Panc1 (cell line): ENCODE measurements at regions not wholly inside any gene's neighbourhood (a gene's known extent, or its start where the extent isn't known, plus 50 kb on each side); places are given as distances from the start of the nearest gene placed in this dataset.

Experiments used
- ATAC-seq: fragments of 200-7000 bp; cut with Tn5 transposase; 2 replicates; pipeline ENCODE4 v1.9.1; 2020; ENCODE audit warnings: mild to moderate bottlenecking, moderate library complexity
- BruUV-seq: library from RNA; stranded (reverse); fragments of 400-500 nt; replicated peaks from 2 replicates; lab custom pipeline; 2021; lab: Mats Ljungman, UMichigan
- CTCF ChIA-PET: fragments of 300-600 bp; sonication (Branson Sonifier 250); formaldehyde crosslinking; loops from one replicate; lab custom pipeline; 2022; ENCODE audit warnings: antibody characterized with exemption; lab: Charles Lee
- POLR2A ChIA-PET: fragments of 300-600 bp; sonication (Branson Sonifier 250); formaldehyde crosslinking; loops from one replicate; lab custom pipeline; 2022; ENCODE audit warnings: antibody characterized with exemption; lab: Charles Lee
- DNase-seq: peaks from one replicate; pipeline ENCODE4 v3.0.0-alpha.2; 2010; ENCODE audit warnings: low read depth, low spot score
- H3K27ac ChIP-seq: 2 replicates; pipeline ENCODE4 v1.5.1; 2011; ENCODE audit warnings: mild to moderate bottlenecking, low read length, inconsistent platforms
- H3K27me3 ChIP-seq: fragments of 200-500 bp; sonication (Bioruptor generic); 2 replicates; pipeline ENCODE4 v1.6.0; 2014; ENCODE audit warnings: low read length, inconsistent platforms; ENCODE audit not compliant: control insufficient read depth, insufficient read depth
- H3K36me3 ChIP-seq: fragments of 200-500 bp; sonication (Bioruptor generic); 2 replicates; pipeline ENCODE4 v1.5.1; 2014; ENCODE audit warnings: inconsistent platforms, mild to moderate bottlenecking, low read length, moderate library complexity; ENCODE audit not compliant: control insufficient read depth, insufficient read depth
- H3K4me1 ChIP-seq: 2 replicates; pipeline ENCODE4 v1.5.1; 2011; ENCODE audit warnings: inconsistent platforms, mild to moderate bottlenecking, low read length, moderate library complexity; ENCODE audit not compliant: control insufficient read depth, insufficient read depth
- H3K4me3 ChIP-seq, 2 experiments: 2 replicates each; pipeline ENCODE4 v1.5.1; 2011 to 2012; ENCODE audit warnings: low read depth in 2 of 2, low read length in 2 of 2, mild to moderate bottlenecking in 2 of 2, inconsistent platforms in 1 of 2, moderate library complexity in 1 of 2
- H3K9me3 ChIP-seq: fragments of 200-500 bp; sonication (Bioruptor generic); 2 replicates; pipeline ENCODE4 v1.5.1; 2014; ENCODE audit warnings: low read depth, mild to moderate bottlenecking, inconsistent platforms, low read length, moderate library complexity; ENCODE audit not compliant: control insufficient read depth, insufficient read depth
- CTCF ChIP-seq: fragments of 450-650 bp; IDR thresholded peaks from 2 replicates; pipeline ENCODE4 v1.5.1; 2017; ENCODE audit warnings: mild to moderate bottlenecking
- POLR2AphosphoS5 ChIP-seq: IDR thresholded peaks from 2 replicates; pipeline ENCODE4 v1.6.1; 2012; ENCODE audit warnings: mild to moderate bottlenecking, low read depth, low read length, moderate library complexity
- REST ChIP-seq, 2 experiments: IDR thresholded peaks; 2 replicates each; pipeline ENCODE4 v1.6.1; 2011 to 2012; ENCODE audit warnings: low read depth in 2 of 2, control low read depth in 1 of 2, low read length in 1 of 2, mild to moderate bottlenecking in 1 of 2, moderate library complexity in 1 of 2; ENCODE audit not compliant: insufficient read depth in 1 of 2
- SIN3A ChIP-seq: IDR thresholded peaks from 2 replicates; pipeline ENCODE4 v1.6.1; 2012; ENCODE audit warnings: low read depth, mild to moderate bottlenecking, low read length, moderate library complexity, borderline replicate concordance; ENCODE audit not compliant: insufficient read depth
- TCF7L2 ChIP-seq: IDR thresholded peaks from 2 replicates; pipeline ENCODE4 v1.6.1; 2011; ENCODE audit warnings: mild to moderate bottlenecking, low read depth, low read length, inconsistent platforms
- in situ Hi-C: cut with HindIII; loops from 2 replicates; pipeline ENCODE4 v1.10.0; 2016; ENCODE audit warnings: low sequenced_read_pairs, low pct_unique_long_range_greater_than_20kb
- intact Hi-C: fragments of 100-400 bp; cut with micrococcal nuclease; formaldehyde crosslinking; loops from one replicate; pipeline ENCODE4 v1.10.0; 2022; ENCODE audit not compliant: unreplicated experiment

- Histone ChIP-seq H3K27ac (no peak overlapping the region), H3K4me3 (no peak overlapping the region), H3K27me3 (no peaks in the 10 kb centered on the region; the same call in 1 of the 2 replicates), H3K4me1 (no peaks in the 10 kb centered on the region), H3K9me3 (no peaks in the 10 kb centered on the region), H3K36me3 (no peaks in the 10 kb centered on the region)
- ChIA-PET POLR2A (no interaction called here), CTCF (interaction anchor here (0.6 kb wide), 1 partner anchor 280 kb away, joined by 4 read pairs; no protein-coding TSS in a partner anchor)
- DNase-seq (no peak), ATAC-seq (no peak)
- no TSS peak for BruUV-seq
- TF ChIP-seq CTCF: 0 out of 2 replicates have a peak, but pooled peaks have one; percentile 9
- no peak for TF ChIP-seq POLR2AphosphoS5
- intact Hi-C loops: no loop called here
- in situ Hi-C loops: no loop called here
These were observed 184.2 kb upstream of the LHX5 start for GRCh38 chr12:113655919-113656318.

- no peak overlapping the region for H3K4me3 ChIP-seq
- no peaks in the 10 kb centered on the region for H3K4me1 ChIP-seq
- no TSS peak for BruUV-seq
- H3K27me3 ChIP-seq: no peaks in the 10 kb centered on the region; the same call in 1 of the 2 replicates
- in situ Hi-C loops: no loop called here
- TF ChIP-seq CTCF: no peak
- no peak for TF ChIP-seq TCF7L2
- no peak for TF ChIP-seq POLR2AphosphoS5
- no peak for TF ChIP-seq SIN3A
- DNase-seq: no peak
- H3K9me3 ChIP-seq: no peaks in the 10 kb centered on the region
- no peak for ATAC-seq
- intact Hi-C loops: no loop called here
- ChIA-PET CTCF (no interaction called here), POLR2A (no interaction called here)
- H3K27ac ChIP-seq: no peak overlapping the region
- no peaks in the 10 kb centered on the region for H3K36me3 ChIP-seq
These were observed 183.8 kb upstream of the LHX5 start for GRCh38 chr12:113655479-113655878.

GRCh38 chr12:113651662-113652061 lies 180.0 kb upstream of the LHX5 start:
- no peak for TF ChIP-seq TCF7L2
- TF ChIP-seq REST (IDR thresholded peaks at IDR 0.05; ENCODE audit: insufficient read depth in 1 of 2, low read depth in 2 of 2, low read length in 1 of 2): no peak
- no peak for TF ChIP-seq SIN3A
- TF ChIP-seq POLR2AphosphoS5: no peak
- H3K4me1 ChIP-seq: no peaks in the 10 kb centered on the region
- no peak overlapping the region for H3K4me3 ChIP-seq
- no peaks in the 10 kb centered on the region for H3K36me3 ChIP-seq
- no TSS peak for BruUV-seq
- H3K9me3 ChIP-seq: no peaks in the 10 kb centered on the region
- ChIA-PET CTCF (no interaction called here), POLR2A (no interaction called here)
- in situ Hi-C loops: no loop called here
- H3K27ac ChIP-seq: no peak overlapping the region
- no peaks in the 10 kb centered on the region; the same call in 1 of the 2 replicates for H3K27me3 ChIP-seq
- no peak for ATAC-seq
- intact Hi-C loops: no loop called here
- DNase-seq: no peak
